CD4-positive, alpha-beta T cell treated with Interleukin-10 for 1 hour (primary cell): ENCODE measurements at regions not wholly inside any gene's neighbourhood (a gene's known extent, or its start where the extent isn't known, plus 50 kb on each side); places are given as distances from the start of the nearest gene placed in this dataset.
"Not testable (repeated sequence)": the region's sequence is repeated elsewhere in the genome, so short reads cannot be mapped to it uniquely, and the experiment has no call there.

Experiments
- DNase-seq: peaks from one replicate; pipeline ENCODE4 v3.0.0-alpha.2; 2020

GRCh38 chr2:47652061-47652690 lies 81.4 kb upstream of the KCNK12 start:
- DNase-seq: no peak

- DNase-seq: no peak
These were observed 80.5 kb upstream of the KCNK12 start for GRCh38 chr2:47651296-47651695.

- DNase-seq: no peak
These were observed 79.3 kb upstream of the KCNK12 start for GRCh38 chr2:47650001-47650535.

- no peak for DNase-seq
These were observed 74.5 kb upstream of the KCNK12 start for GRCh38 chr2:47645246-47645645.

- DNase-seq: no peak
These were observed 73.6 kb upstream of the KCNK12 start for GRCh38 chr2:47644351-47644750.

- DNase-seq: no peak
These were observed 70.6 kb upstream of the KCNK12 start for GRCh38 chr2:47641366-47641765.

- no peak for DNase-seq
These were observed 69.6 kb upstream of the KCNK12 start for GRCh38 chr2:47640356-47640755.

GRCh38 chr2:47639467-47639866 lies 68.7 kb upstream of the KCNK12 start:
- DNase-seq: no peak

- no peak for DNase-seq
These were observed 67.6 kb upstream of the KCNK12 start for GRCh38 chr2:47638430-47638829.

GRCh38 chr2:47636596-47637264 lies 65.9 kb upstream of the KCNK12 start:
- DNase-seq: no peak

GRCh38 chr2:47636176-47636575 lies 65.4 kb upstream of the KCNK12 start:
- DNase-seq: no peak

- no peak for DNase-seq
These were observed 62.0 kb upstream of the KCNK12 start for GRCh38 chr2:47632754-47633153.

- DNase-seq: no peak
These were observed 61.1 kb upstream of the KCNK12 start for GRCh38 chr2:47631792-47632398.

GRCh38 chr2:47631306-47631705 lies 60.5 kb upstream of the KCNK12 start:
- no peak for DNase-seq

- DNase-seq: no peak
These were observed 59.0 kb upstream of the KCNK12 start for GRCh38 chr2:47629501-47630460.

- DNase-seq: no peak
These were observed 58.1 kb upstream of the KCNK12 start for GRCh38 chr2:47628904-47629303.

- DNase-seq: no peak
These were observed 55.9 kb upstream of the KCNK12 start for GRCh38 chr2:47626664-47627063.

- DNase-seq: not testable (repeated sequence)
These were observed 52.4 kb upstream of the KCNK12 start for GRCh38 chr2:47623140-47623539.

- no peak for DNase-seq
These were observed 50.1 kb upstream of the KCNK12 start for GRCh38 chr2:47620770-47621437.
